Frontal cortex (tissue), 3 donors: ENCODE measurements at regions not wholly inside any gene's neighbourhood (a gene's known extent, or its start where the extent isn't known, plus 50 kb on each side); places are given as distances from the start of the nearest gene placed in this dataset.
A peak's percentile ranks its signal among the peaks of the same experiment; 100 is the strongest.
"Not testable (repeated sequence)": the region's sequence is repeated elsewhere in the genome, so short reads cannot be mapped to it uniquely, and the experiment has no call there.

Source experiments
- DNase-seq, 2 donors: peaks; one replicate each; pipeline ENCODE4 v3.0.0; 2012; ENCODE audit warnings: low spot score in 2 of 2
- FAIRE-seq: peaks from 2 replicates; lab custom pipeline; 2012; peaks lifted over from hg19 to GRCh38; lab: Jason Lieb, UNC
- donor health status: control.
- donor health status: control.
- donor health status: control.

DNA sequence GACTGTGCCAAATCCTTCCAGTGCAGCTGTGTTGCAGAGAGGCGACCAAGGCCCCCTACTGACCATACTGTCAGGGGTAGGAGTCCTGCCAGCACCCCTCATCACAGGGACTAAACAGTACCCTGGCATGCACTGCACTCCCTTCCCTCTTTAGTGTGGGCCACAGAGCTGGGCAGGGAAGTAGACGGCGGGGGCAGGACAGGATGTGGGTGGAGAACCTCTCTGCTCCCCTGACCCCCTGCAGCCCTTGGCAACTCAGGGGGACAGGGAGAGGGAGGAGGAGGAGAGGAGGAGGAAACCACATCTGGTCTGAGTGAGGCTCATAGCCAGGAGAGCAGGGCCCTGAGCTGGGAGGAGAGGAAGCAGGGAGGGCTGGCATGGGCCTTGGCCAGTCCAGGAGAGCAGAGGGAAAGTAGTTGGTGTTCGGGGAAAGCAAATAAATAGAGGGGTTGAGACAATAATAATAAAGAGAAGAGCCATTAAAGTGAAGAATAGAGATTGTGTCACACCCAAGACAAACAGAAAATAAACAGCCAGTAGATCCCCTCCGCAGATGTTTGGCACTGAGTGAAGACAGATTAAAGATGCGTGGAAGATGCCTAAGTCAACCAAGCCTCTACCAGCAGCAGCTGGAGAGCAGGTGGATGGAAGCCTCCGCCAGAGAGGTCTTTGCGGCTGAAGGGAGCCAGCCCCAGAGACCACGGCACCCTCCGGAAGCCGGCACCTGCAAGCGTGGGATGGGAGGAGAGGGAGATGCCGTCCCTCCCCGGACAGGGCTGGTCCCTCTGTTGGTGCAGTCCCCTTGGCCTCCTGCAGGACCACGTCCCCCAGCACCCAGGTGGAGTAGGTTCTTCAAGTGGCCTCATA, 61.5 kb downstream of the RPUSD4 start:
- no peak for FAIRE-seq
- DNase-seq = no peak

- DNase-seq (no peak), FAIRE-seq (no peak)
These were observed 63.1 kb downstream of the RPUSD4 start for GRCh38 chr11:126148317-126148716.

GRCh38 chr11:126147208-126148111, 64.0 kb downstream of the RPUSD4 start:
- no peak for DNase-seq
- no peak for FAIRE-seq

DNA sequence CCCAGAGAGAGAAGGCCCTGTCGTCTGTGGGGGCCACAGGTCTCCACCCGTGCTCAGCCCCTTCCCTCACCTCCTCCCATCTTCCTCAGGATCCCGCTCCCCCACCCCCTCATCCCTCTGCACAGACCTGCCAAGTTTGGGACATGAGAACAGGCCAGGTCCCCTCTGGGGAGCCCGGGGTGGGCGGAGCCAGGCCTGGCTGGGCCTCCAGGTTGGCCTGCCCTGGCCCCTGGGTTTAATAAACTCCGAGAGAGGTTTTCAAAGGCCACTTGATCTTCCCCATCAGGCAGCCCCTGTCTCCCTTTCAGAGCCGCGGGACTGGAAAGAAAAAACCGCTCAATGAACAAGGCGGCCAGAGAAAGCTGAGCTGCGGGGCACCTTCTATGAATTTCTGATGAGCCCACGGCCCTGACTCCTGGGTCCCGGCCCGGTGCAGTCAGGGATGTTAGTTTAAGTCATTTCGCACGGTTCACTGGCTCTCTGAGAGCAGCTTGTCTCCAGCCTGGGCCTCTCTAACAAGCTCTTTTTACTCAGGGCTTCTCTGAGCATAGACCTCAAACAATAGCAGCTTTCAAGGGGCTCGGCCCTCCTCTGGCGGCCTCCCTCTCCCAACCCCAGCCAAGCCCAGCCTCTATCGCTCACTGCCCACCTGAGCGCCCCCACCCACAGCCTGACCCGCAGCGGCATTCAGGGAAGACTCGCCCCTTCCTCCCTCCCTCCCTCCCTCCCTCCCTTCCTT, 64.8 kb downstream of the RPUSD4 start:
- no peak for FAIRE-seq
- DNase-seq = peak in 1 of 2 donors; percentile 41

DNA sequence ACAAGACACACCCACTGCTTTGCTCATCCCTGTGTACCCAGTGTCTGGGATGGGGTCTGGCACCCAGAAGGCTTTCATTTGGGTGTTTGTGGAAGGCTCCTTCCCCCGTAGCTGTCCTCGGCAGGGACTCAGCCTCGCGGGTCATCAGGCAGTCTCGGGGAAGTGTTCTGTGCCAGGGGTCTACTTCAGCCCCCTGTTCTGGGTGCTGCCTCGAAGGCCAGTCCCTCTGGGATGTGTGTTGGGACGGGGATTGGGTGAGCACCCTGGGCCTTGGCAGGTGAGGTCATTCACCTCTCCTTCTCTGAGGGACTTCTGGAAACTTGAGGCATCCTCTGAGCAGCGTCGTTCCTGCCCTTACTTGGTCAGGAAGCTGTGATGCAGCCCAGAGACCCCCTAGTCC, 65.5 kb downstream of the RPUSD4 start:
- no peak for FAIRE-seq
- DNase-seq = no peak

DNA sequence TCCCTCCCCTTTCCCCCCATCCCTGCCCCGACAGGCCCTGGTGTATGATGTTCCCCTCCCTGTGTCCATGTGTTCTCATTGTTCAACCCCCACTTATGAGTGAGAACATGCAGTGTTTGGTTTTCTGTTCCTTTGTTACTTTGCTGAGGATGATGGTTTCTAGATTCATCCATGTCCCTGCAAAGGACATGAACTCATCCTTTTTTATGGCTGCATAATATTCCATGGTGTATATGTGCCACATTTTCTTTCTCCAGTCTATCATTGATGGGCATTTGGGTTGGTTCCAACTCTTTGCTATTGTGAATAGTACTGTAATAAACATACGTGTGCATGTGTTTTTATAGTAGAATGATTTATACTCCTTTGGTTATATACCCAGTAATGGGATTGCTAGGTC, 68.0 kb downstream of the RPUSD4 start:
- DNase-seq, FAIRE-seq: not testable (repeated sequence)

DNA sequence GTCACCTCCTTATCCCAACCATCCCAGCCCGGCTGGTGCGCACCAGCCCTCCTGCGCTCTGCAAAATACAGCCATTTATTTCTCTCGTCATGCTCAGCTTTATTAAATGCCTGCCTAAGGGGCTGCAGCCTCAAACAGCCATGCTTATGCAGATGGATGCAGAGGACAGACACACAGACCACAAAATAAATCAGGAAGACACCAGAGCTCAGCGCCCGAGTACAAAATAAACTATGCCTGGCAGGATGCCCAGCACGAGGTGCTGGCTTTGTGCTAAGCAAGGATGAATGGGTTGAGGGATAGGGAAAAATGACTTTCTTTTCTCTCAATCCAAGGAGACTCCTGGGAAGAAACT, 70.5 kb downstream of the RPUSD4 start:
- FAIRE-seq (no peak), DNase-seq (peak in 1 of 2 donors; percentile 47)

- FAIRE-seq (no peak), DNase-seq (no peak)
These were observed 71.1 kb downstream of the RPUSD4 start for GRCh38 chr11:126140201-126140925.

DNA sequence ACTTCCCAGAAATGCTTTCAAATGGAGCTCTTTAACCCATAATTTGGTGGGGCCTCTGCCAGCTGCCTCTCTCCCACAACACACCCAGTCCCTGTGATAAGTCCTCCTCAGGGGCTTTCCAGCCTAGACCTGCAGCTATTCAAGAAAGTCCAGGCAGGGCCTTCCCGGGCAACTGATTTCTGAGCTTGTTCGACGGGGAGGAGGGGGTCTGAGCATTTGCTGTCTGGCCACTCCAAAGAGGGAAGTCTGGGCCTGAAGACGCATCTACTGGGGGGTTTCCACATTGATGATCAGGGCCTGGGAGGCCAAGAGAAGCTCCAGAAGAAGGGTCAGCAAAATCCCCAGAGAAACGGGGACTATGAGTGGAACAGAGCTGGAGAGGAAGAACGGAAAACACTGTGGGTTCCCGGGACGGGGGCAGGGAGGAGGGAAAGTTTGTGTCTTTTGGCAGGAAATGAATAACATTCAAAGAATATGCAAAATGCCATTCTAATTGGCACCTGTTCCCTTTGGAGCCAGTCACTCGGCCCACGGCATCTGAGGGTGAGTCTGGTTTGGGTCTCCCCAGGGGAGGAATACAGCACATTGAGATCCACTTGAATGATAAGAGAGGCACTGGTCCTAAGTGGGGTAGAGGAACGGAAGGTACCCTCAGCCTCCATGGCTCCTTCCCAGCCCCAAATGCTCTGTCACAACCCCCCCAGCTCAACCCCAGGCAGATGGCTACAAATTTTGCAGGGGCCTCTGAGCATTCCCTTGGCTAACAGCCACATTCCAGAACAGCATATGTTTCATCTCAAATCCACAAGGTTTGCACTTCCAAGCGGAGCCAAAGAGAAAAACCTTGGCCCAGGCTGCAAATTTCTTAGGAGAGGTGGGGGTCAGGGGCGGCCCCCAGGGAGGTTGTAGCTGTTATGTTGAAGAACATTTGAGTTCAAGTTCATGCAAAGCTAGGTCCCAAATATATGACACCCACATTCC, 72.0 kb downstream of the RPUSD4 start:
- no peak for FAIRE-seq
- DNase-seq = no peak

GRCh38 chr11:126138636-126139035, 72.8 kb downstream of the RPUSD4 start:
- FAIRE-seq (no peak), DNase-seq (no peak)

GRCh38 chr11:126137136-126137535, 74.3 kb downstream of the RPUSD4 start:
- FAIRE-seq = no peak
- no peak for DNase-seq

DNA sequence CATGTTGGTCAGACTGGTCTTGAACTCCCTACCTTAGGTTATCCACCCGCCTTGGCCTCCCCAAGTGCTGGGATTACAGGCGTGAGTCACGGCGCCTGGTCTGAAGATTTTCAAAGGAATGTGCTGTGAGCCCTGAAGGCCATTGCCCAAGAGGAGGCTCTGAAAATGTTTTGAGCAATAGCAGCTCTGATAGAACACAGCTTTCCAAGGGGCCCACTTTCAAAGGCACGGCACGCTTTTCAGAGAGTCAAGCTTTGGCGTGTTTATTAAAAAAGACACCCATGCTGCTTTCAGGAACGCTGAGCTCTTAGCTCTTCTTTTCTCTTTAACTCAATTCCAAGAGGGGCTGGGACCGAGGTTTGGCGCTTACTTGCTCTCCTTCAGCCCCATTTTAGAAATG, 73.8 kb upstream of the CDON start:
- DNase-seq (no peak), FAIRE-seq (no peak)

DNA sequence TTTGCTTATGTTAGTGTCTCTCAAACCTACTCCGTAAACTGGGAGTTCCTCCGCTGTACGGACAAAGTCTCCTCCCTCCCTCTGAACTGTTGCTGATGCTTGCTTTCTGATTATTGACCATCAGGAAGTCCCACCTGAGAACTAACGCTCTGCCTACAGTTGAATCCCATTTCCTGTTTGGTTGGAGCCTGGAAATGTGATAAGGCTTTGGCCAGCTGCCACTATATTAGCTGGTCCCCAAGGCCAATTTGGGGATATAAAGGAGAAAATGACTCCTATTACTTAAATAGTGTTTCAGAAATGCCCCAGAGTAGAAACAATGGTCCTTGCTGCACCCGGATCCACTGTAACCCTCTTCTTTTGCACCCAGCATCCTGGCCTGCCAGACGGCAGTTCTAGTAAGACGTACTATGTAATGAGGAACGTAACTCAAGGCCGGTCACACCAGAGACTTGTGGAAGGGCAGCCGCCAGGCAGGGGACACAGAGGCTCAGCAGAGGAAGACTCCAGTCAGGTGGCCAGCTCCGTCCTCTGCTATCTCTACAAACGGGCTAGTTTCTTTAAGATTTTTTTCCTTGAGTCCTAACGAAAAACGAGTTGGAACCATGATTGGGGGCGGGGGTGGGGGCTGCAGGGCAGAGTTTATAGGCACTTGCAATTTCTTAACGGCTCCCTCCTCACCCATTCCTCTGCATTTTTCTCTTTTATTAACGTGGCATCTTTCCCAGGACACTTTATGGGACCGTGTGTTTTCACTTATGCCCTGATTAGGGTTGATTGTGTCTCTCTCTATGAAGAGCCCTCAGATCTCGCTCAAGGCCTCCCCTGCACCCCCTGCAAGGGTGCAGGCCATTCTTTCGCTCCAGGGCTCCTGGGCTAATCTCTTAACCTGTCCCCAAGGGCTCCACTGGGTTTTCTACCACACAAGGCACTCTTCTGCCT, 72.8 kb upstream of the CDON start:
- DNase-seq (no peak), FAIRE-seq (no peak)

DNA sequence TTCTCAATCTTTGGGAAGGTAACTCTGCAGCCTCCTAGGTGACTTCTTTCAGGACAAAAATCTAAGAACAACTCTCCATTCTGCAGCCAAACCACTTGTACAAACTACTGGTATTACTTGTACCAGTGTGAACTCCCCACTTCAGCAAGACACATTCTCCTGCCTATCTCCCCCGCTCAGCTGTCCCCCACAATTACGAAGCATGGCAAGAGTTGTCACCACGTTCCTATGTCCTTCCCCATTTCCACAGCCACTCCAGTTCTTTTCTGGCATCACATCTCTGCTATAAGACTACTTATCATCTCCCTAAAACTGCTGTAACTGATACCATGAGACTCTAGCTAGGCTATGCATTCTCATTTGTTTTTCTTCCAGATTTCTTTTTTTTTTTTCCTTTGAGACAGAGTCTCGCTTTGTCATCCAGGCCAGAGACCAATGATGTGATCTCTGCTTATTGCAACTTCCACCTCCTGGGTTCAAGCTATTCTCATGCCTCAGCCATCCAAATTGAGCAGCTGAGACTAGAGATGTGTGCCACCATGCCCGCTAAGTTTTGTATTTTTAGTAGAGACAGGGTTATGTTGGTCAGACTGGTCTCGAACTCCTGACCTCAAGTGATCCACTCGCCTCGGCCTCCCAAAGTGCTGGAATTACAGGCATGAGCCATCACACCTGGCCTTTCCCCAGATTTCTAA, 71.9 kb upstream of the CDON start:
- DNase-seq = no peak
- no peak for FAIRE-seq

DNA sequence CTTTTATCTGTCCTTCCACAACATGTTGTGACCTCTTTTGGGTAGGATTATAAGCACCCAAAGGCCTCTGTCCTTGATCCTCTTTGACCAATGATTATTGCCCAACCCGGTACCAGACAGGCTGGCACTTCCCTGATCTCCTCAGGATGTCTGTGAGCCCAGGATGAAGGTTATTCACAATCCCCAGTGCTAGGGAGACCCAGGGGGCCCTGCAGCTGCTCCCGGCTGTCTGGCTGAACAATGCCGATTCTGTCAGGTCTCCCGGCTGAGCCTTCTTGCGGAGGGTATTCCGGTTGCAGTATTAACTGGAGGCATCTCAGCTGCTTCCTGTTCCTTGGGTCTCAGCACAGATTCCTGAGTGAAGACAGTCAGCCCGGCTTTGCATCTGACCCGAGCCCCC, 71.2 kb upstream of the CDON start:
- DNase-seq (no peak), FAIRE-seq (no peak)

DNA sequence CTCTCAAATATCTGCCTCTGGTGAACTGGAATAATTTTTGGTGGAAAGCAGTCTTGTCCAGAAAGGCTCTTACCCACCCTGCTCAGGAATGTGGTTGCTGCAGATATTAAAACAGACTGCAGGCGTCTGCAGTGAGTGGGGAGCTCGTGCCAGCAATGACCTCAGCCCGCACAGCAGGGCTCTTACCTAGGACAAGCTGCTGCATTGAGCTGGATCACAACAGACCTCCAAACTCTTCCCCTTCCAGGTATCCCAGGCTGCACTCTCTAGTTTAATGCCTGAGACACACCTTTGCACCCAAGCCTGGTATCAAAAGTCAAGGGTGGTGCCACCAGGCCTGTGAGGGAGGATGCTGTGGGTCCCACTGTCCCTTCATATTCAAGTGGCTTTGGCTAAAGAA, 69.7 kb upstream of the CDON start:
- FAIRE-seq = no peak
- DNase-seq = no peak

DNA sequence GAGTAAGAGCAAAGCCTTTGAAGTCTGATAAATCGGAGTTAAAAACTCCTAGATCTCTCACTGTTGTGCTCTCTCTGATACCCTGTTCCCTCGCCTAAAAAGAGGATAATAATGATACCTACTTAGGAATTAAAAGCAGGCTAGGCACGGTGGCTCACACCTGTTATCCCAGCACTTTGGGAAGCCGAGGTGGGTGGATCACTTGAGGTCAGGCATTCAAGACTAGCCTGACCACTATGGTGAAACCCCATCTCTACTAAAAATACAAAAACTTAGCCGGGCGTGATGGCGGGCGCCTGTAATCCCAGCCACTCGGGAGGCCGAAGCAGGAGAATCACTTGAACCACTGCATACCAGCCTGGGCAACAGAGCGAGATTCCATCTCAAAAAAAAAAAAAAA, 68.1 kb upstream of the CDON start:
- DNase-seq, FAIRE-seq: not testable (repeated sequence)
